SU-DHL-6 (cell line): ENCODE measurements at regions not wholly inside any gene's neighbourhood (a gene's known extent, or its start where the extent isn't known, plus 50 kb on each side); places are given as distances from the start of the nearest gene placed in this dataset.
"Not testable (repeated sequence)": the region's sequence is repeated elsewhere in the genome, so short reads cannot be mapped to it uniquely, and the experiment has no call there.

Source experiments
- H2AFZ ChIP-seq: fragments of 200-600 bp; sonication (generic); 2 replicates; pipeline ENCODE4 v1.6.1; 2014; ENCODE audit warnings: low read depth, mild to moderate bottlenecking, moderate library complexity, mixed read lengths, antibody characterized with exemption, low read length; ENCODE audit not compliant: severe bottlenecking
- H3F3A ChIP-seq: fragments of 200-600 bp; shearing (Covaris generic); 2 replicates; pipeline ENCODE4 v1.6.0; 2016; ENCODE audit warnings: antibody characterized with exemption, mild to moderate bottlenecking; ENCODE audit not compliant: insufficient read depth
- H3K27ac ChIP-seq: fragments of 200-600 bp; sonication (generic); 2 replicates; pipeline ENCODE4 v1.5.1; 2016; ENCODE audit warnings: low read depth, mild to moderate bottlenecking, low read length, moderate library complexity, mixed read lengths
- H3K27me3 ChIP-seq: fragments of 200-600 bp; sonication (generic), shearing (Covaris generic); 2 replicates; pipeline ENCODE4 v1.6.0; 2014; ENCODE audit warnings: mild to moderate bottlenecking, low read length
- H3K36me3 ChIP-seq: fragments of 200-600 bp; sonication (generic); 2 replicates; pipeline ENCODE4 v1.6.1; 2014; ENCODE audit warnings: mild to moderate bottlenecking, low read length, mixed read lengths
- H3K4me2 ChIP-seq: fragments of 300-600, 200-600 bp; shearing (Covaris generic), sonication (generic); 2 replicates; pipeline ENCODE4 v1.6.0; 2014; ENCODE audit warnings: low read length, low read depth, mild to moderate bottlenecking; ENCODE audit not compliant: poor library complexity, severe bottlenecking
- H3K4me3 ChIP-seq: fragments of 200-600 bp; sonication (generic); 2 replicates; pipeline ENCODE4 v1.5.1; 2014; ENCODE audit warnings: antibody characterized with exemption, low read length, mild to moderate bottlenecking, mixed read lengths; ENCODE audit not compliant: insufficient read depth, poor library complexity, severe bottlenecking
- H3K79me2 ChIP-seq: fragments of 200-600 bp; sonication (generic); 2 replicates; pipeline ENCODE4 v1.6.1; 2014; ENCODE audit warnings: mild to moderate bottlenecking, low read length, moderate library complexity; ENCODE audit not compliant: insufficient read depth
- H3K9ac ChIP-seq: fragments of 200-600 bp; sonication (generic); 2 replicates; pipeline ENCODE4 v1.7.0; 2014; ENCODE audit warnings: mild to moderate bottlenecking, low read length
- H3K9me2 ChIP-seq: fragments of 200-600 bp; sonication (generic); replicated peaks from 2 replicates; pipeline ENCODE4 v1.6.1; 2014; ENCODE audit warnings: low read length; ENCODE audit not compliant: insufficient read depth
- H3K9me3 ChIP-seq: fragments of 200-600 bp; sonication (generic); 2 replicates; pipeline ENCODE4 v1.6.1; 2014; ENCODE audit warnings: low read length, mixed read lengths; ENCODE audit not compliant: insufficient read depth
- H4K20me1 ChIP-seq: fragments of 200-600 bp; sonication (generic); 2 replicates; pipeline ENCODE4 v1.6.1; 2014; ENCODE audit warnings: low read depth, mild to moderate bottlenecking, antibody characterized with exemption, low read length, moderate library complexity, mixed read lengths
- EZH2phosphoT487 ChIP-seq: fragments of 200-600 bp; sonication (generic), shearing (Covaris generic); conservative IDR thresholded peaks from 2 replicates; pipeline ENCODE4 v1.6.1; 2018; ENCODE audit warnings: mild to moderate bottlenecking, antibody characterized with exemption, low read length, moderate library complexity, mixed read lengths
- TF ChIP-seq, protein P1 (sequence below): fragments of 200-600 bp; sonication (generic); IDR thresholded peaks from one replicate; pipeline ENCODE4 v1.5.1; 2017; ENCODE audit warnings: antibody characterized with exemption, mild to moderate bottlenecking, low read length, moderate library complexity; ENCODE audit not compliant: insufficient read depth, poor library complexity, severe bottlenecking

DNA sequence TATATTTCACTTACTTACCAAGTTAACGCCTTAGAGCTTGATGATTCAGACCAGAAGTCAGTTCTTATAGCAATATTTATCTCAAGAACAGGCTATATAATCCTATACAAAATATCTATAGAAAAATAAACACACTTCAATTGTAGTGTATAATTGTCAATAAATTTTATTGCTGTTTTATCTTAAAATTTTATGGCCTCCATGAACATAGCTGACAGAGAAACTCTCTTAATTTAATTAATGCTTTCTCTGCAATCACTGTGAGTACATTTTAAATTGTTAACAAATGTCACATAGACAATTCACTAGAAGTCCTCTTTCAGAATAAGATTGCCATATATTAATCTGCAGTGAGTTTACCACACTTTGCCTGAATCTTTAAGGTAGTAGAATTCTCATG is 178.6 kb downstream of the RFPL4B start:
- H3K9ac ChIP-seq = no peak overlapping the region
- H2AFZ ChIP-seq = no peak overlapping the region
- no peak for TF ChIP-seq EZH2phosphoT487
- TF ChIP-seq, protein P1, sequence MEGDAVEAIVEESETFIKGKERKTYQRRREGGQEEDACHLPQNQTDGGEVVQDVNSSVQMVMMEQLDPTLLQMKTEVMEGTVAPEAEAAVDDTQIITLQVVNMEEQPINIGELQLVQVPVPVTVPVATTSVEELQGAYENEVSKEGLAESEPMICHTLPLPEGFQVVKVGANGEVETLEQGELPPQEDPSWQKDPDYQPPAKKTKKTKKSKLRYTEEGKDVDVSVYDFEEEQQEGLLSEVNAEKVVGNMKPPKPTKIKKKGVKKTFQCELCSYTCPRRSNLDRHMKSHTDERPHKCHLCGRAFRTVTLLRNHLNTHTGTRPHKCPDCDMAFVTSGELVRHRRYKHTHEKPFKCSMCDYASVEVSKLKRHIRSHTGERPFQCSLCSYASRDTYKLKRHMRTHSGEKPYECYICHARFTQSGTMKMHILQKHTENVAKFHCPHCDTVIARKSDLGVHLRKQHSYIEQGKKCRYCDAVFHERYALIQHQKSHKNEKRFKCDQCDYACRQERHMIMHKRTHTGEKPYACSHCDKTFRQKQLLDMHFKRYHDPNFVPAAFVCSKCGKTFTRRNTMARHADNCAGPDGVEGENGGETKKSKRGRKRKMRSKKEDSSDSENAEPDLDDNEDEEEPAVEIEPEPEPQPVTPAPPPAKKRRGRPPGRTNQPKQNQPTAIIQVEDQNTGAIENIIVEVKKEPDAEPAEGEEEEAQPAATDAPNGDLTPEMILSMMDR = no peak
- H3K36me3 ChIP-seq = no peaks in the 10 kb centered on the region
- no peaks in the 10 kb centered on the region for H3F3A ChIP-seq
- no peaks in the 10 kb centered on the region for H4K20me1 ChIP-seq
- no peak overlapping the region for H3K4me3 ChIP-seq
- no peaks in the 10 kb centered on the region for H3K79me2 ChIP-seq
- H3K4me2 ChIP-seq = no peak overlapping the region
- no peaks in the 10 kb centered on the region; the same call in 1 of the 2 replicates for H3K9me2 ChIP-seq
- no peaks in the 10 kb centered on the region for H3K9me3 ChIP-seq
- H3K27ac ChIP-seq = no peak overlapping the region
- no peaks in the 10 kb centered on the region for H3K27me3 ChIP-seq

DNA sequence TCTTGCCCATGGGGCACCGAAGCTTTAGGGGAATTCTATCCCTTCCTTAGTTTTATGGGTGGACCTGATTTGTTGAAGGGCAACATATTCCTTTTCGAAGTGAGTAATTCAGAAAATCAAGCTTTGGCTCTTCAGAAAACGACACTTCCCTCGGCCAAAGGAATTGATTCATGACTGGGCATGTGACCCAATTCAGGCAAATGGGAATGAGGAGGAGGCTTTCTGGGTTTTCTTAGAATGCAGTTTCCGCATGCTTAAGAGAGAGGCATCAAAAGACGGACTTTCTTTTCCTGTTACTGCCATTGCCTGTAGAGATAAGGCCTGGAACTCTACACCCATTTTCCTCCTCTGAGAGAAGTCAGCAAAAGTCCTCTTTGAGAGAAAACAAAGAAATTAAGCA is 179.5 kb downstream of the RFPL4B start:
- no peaks in the 10 kb centered on the region; the same call in 1 of the 2 replicates for H3K9me2 ChIP-seq
- H3K27ac ChIP-seq = no peak overlapping the region
- no peaks in the 10 kb centered on the region for H3K36me3 ChIP-seq
- TF ChIP-seq, protein P1 = no peak
- no peak for TF ChIP-seq EZH2phosphoT487
- H3K4me2 ChIP-seq = no peak overlapping the region
- H3K4me3 ChIP-seq = no peak overlapping the region
- no peak overlapping the region for H2AFZ ChIP-seq
- H3F3A ChIP-seq = no peaks in the 10 kb centered on the region
- H3K27me3 ChIP-seq = no peaks in the 10 kb centered on the region
- H3K79me2 ChIP-seq = no peaks in the 10 kb centered on the region
- H3K9me3 ChIP-seq = no peaks in the 10 kb centered on the region
- H4K20me1 ChIP-seq = no peaks in the 10 kb centered on the region
- H3K9ac ChIP-seq = no peak overlapping the region

DNA sequence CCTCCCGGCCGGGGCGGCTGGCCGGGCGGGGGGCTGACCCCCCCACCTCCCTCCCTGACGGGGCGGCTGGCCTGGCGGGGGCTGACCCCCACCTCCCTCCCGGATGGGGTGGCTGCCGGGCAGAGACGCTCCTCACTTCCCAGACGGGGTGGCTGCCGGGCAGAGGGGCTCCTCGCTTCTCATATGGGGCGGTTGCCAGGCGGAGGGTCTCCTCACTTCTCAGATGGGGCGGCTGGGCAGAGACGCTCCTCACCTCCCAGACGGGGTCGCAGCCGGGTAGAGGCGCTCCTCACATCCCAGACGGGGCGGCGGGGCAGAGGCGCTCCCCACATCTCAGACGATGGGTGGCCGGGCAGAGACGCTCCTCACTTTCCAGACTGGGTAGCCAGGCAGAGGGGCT is 181.2 kb downstream of the RFPL4B start:
- not testable (repeated sequence) for H3K9me3 ChIP-seq, H3K27ac ChIP-seq, H3F3A ChIP-seq

DNA sequence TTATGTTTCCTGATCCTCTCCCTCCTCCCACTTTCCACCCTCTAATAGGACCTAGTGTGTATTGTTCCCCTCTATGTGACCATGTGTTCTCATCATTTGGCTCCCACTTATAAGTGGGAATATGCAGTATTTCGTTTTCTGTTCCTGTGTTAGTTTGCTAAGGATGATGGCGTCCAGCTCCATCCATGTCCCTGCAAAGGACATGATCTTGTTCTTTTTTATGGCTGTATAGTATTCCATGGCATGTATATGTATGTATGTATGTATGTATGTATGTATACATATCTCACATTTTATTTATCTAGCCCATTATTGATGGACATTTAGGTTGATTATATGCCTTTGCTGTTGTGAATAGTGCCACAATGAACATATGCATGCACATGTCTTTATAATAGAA is 188.7 kb downstream of the RFPL4B start:
- H3K9me3 ChIP-seq = no peaks in the 10 kb centered on the region
- no peaks in the 10 kb centered on the region for H3K36me3 ChIP-seq
- TF ChIP-seq, protein P1 = no peak
- TF ChIP-seq EZH2phosphoT487 = no peak
- H3F3A ChIP-seq = no peaks in the 10 kb centered on the region
- no peak overlapping the region for H3K4me3 ChIP-seq
- H3K9me2 ChIP-seq = no peaks in the 10 kb centered on the region
- no peak overlapping the region for H2AFZ ChIP-seq
- no peaks in the 10 kb centered on the region for H3K79me2 ChIP-seq
- no peaks in the 10 kb centered on the region for H3K27me3 ChIP-seq
- H3K9ac ChIP-seq = no peak overlapping the region
- no peak overlapping the region for H3K27ac ChIP-seq
- no peaks in the 10 kb centered on the region for H4K20me1 ChIP-seq
- H3K4me2 ChIP-seq = no peak overlapping the region

More for the DNA sequence above, 181.2 kb downstream of the RFPL4B start:
- not testable (repeated sequence) for H3K4me3 ChIP-seq, H3K9me2 ChIP-seq, H3K79me2 ChIP-seq, H3K9ac ChIP-seq, H3K27me3 ChIP-seq, H3K4me2 ChIP-seq, H3K36me3 ChIP-seq, H2AFZ ChIP-seq, H4K20me1 ChIP-seq
